OCI-LY7 (cell line): ENCODE measurements at regions not wholly inside any gene's neighbourhood (a gene's known extent, or its start where the extent isn't known, plus 50 kb on each side); places are given as distances from the start of the nearest gene placed in this dataset.

ENCODE experiments used
- BruUV-seq: library from RNA; stranded (reverse); fragments of 400-500 nt; replicated peaks from 2 replicates; lab custom pipeline; 2021; lab: Mats Ljungman, UMichigan
- CTCF ChIA-PET: fragments of 300-600 bp; sonication (Branson Sonifier 250); formaldehyde crosslinking; loops from one replicate; lab custom pipeline; 2022; ENCODE audit warnings: antibody characterized with exemption; ENCODE audit not compliant: unreplicated experiment; lab: Charles Lee
- POLR2A ChIA-PET: fragments of 300-600 bp; sonication (Branson Sonifier 250); formaldehyde crosslinking; loops from one replicate; lab custom pipeline; 2022; ENCODE audit warnings: antibody characterized with exemption; lab: Charles Lee
- DNase-seq: peaks from one replicate; pipeline ENCODE4 v3.0.0-alpha.2; 2015; ENCODE audit warnings: low spot score
- H2AFZ ChIP-seq: fragments of 200-600 bp; sonication (generic), shearing (Covaris generic); 2 replicates; pipeline ENCODE4 v1.6.1; 2014; ENCODE audit warnings: mild to moderate bottlenecking, antibody characterized with exemption, low read length, moderate library complexity
- H3K27ac ChIP-seq: fragments of 200-600 bp; sonication (generic); 2 replicates; pipeline ENCODE4 v1.5.1; 2014; ENCODE audit warnings: mixed run types, low read depth, mild to moderate bottlenecking, moderate library complexity, low read length, inconsistent platforms; ENCODE audit not compliant: poor library complexity, severe bottlenecking
- H3K36me3 ChIP-seq: fragments of 200-600 bp; sonication (generic); 2 replicates; pipeline ENCODE4 v1.6.1; 2014; ENCODE audit warnings: mild to moderate bottlenecking, antibody characterized with exemption, low read length, moderate library complexity, mixed read lengths; ENCODE audit not compliant: insufficient read depth
- H3K4me1 ChIP-seq: fragments of 200-600 bp; sonication (generic); 2 replicates; pipeline ENCODE4 v1.5.1; 2014; ENCODE audit warnings: mild to moderate bottlenecking, low read length; ENCODE audit not compliant: insufficient read depth, poor library complexity, severe bottlenecking
- H3K4me2 ChIP-seq: fragments of 200-600 bp; sonication (generic); 2 replicates; pipeline ENCODE4 v1.6.1; 2014; ENCODE audit warnings: mild to moderate bottlenecking, low read length
- H3K4me3 ChIP-seq: fragments of 200-600 bp; sonication (generic); 2 replicates; pipeline ENCODE4 v1.5.1; 2014; ENCODE audit warnings: mild to moderate bottlenecking, low read depth, low read length; ENCODE audit not compliant: poor library complexity, severe bottlenecking
- H3K79me2 ChIP-seq: fragments of 200-600 bp; sonication (generic); 2 replicates; pipeline ENCODE4 v1.6.1; 2016; ENCODE audit warnings: low read depth, mild to moderate bottlenecking, low read length, moderate library complexity, mixed read lengths; ENCODE audit not compliant: insufficient read depth
- H3K9me2 ChIP-seq: fragments of 200-600 bp; sonication (generic); 2 replicates; pipeline ENCODE4 v1.6.1; 2016; ENCODE audit warnings: mild to moderate bottlenecking, low read length, mixed read lengths; ENCODE audit not compliant: insufficient read depth
- H3K9me3 ChIP-seq: fragments of 200-600 bp; sonication (generic); 2 replicates; pipeline ENCODE4 v1.6.1; 2014; ENCODE audit warnings: mild to moderate bottlenecking, mixed run types, low read length, mixed read lengths
- H4K20me1 ChIP-seq: fragments of 200-600 bp; sonication (generic); 2 replicates; pipeline ENCODE4 v1.6.1; 2014; ENCODE audit warnings: mild to moderate bottlenecking, antibody characterized with exemption, low read length, moderate library complexity, mixed read lengths; ENCODE audit not compliant: insufficient read depth
- EZH2phosphoT487 ChIP-seq: fragments of 200-600 bp; sonication (generic); IDR thresholded peaks from 2 replicates; pipeline ENCODE4 v1.6.1; 2018; ENCODE audit warnings: low read depth, borderline replicate concordance, mild to moderate bottlenecking, mixed run types, antibody characterized with exemption, low read length, moderate library complexity, mixed read lengths
- intact Hi-C: fragments of 100-400 bp; cut with micrococcal nuclease; formaldehyde crosslinking; loops from one replicate; pipeline ENCODE4 v1.10.0; 2022; ENCODE audit not compliant: unreplicated experiment
- TF ChIP-seq, protein P1 (sequence below): fragments of 200-600 bp; sonication (generic); conservative IDR thresholded peaks from 2 replicates; pipeline ENCODE4 v1.5.1; 2014; ENCODE audit warnings: mild to moderate bottlenecking, antibody characterized with exemption, low read length, moderate library complexity, mixed read lengths

DNA sequence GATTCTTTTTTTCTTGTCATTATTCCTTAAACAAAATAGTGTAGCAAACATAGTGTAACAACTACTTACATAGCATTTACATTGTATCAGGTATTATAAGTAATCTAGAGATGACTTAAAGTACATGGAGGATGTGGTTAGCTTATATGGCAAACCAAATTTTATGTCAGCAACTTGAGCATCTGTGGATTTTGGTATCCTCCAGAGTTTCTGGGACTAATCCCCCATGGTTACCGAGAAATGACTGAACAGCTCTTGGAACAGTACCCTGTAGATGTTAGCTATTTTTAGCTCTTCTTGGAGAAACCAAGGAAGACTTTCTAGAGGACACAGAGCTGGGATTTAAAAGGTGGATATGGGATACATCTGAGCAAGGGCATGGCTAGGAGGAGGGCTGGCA lies 157.6 kb upstream of the KLF4 start:
- no peak overlapping the region for H3K4me3 ChIP-seq
- no peaks in the 10 kb centered on the region for H3K79me2 ChIP-seq
- no peak for DNase-seq
- H3K9me3 ChIP-seq: no peaks in the 10 kb centered on the region
- no peak overlapping the region for H3K4me2 ChIP-seq
- no peaks in the 10 kb centered on the region for H3K4me1 ChIP-seq
- ChIA-PET POLR2A (no interaction called here), CTCF (no interaction called here)
- no TSS peak for BruUV-seq
- H3K9me2 ChIP-seq: no peaks in the 10 kb centered on the region
- H2AFZ ChIP-seq: no peak overlapping the region
- TF ChIP-seq, protein P1, sequence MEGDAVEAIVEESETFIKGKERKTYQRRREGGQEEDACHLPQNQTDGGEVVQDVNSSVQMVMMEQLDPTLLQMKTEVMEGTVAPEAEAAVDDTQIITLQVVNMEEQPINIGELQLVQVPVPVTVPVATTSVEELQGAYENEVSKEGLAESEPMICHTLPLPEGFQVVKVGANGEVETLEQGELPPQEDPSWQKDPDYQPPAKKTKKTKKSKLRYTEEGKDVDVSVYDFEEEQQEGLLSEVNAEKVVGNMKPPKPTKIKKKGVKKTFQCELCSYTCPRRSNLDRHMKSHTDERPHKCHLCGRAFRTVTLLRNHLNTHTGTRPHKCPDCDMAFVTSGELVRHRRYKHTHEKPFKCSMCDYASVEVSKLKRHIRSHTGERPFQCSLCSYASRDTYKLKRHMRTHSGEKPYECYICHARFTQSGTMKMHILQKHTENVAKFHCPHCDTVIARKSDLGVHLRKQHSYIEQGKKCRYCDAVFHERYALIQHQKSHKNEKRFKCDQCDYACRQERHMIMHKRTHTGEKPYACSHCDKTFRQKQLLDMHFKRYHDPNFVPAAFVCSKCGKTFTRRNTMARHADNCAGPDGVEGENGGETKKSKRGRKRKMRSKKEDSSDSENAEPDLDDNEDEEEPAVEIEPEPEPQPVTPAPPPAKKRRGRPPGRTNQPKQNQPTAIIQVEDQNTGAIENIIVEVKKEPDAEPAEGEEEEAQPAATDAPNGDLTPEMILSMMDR: no peak
- no peak for TF ChIP-seq EZH2phosphoT487
- H3K36me3 ChIP-seq: no peaks in the 10 kb centered on the region
- no peak overlapping the region for H3K27ac ChIP-seq
- no peaks in the 10 kb centered on the region for H4K20me1 ChIP-seq
- intact Hi-C loops: no loop called here

DNA sequence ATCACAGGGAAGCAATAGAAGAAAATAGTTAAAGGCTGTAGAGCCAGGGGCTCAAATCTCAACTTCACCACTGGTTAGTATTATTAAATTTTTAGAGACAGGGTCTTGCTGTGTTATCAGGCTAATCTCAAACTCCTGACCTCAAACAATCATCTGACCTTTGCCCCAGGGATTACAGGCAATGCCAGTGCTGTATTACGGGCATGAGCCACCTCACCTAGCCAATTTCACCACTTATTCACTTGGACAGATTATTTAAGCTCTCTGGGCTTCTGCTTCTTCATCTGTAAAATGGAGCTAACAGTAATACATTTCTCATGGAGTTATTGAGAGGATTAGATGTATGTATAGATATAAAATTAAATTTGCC lies 155.9 kb upstream of the KLF4 start:
- Histone ChIP-seq H3K4me2 (no peak overlapping the region), H3K4me1 (no peaks in the 10 kb centered on the region), H3K36me3 (no peaks in the 10 kb centered on the region), H3K4me3 (no peak overlapping the region), H3K9me2 (no peaks in the 10 kb centered on the region), H2AFZ (no peak overlapping the region), H4K20me1 (no peaks in the 10 kb centered on the region), H3K9me3 (no peaks in the 10 kb centered on the region), H3K79me2 (no peaks in the 10 kb centered on the region), H3K27ac (no peak overlapping the region)
- intact Hi-C loops: no loop called here
- no TSS peak for BruUV-seq
- no peak for DNase-seq
- CTCF ChIA-PET: no interaction called here
- TF ChIP-seq, protein P1: no peak
- no peak for TF ChIP-seq EZH2phosphoT487
- POLR2A ChIA-PET: interaction anchor here (0.7 to 1.0 kb wide), 2 partner anchors 11 to 66 kb away, joined by 3 read pairs; no protein-coding TSS in a partner anchor

DNA sequence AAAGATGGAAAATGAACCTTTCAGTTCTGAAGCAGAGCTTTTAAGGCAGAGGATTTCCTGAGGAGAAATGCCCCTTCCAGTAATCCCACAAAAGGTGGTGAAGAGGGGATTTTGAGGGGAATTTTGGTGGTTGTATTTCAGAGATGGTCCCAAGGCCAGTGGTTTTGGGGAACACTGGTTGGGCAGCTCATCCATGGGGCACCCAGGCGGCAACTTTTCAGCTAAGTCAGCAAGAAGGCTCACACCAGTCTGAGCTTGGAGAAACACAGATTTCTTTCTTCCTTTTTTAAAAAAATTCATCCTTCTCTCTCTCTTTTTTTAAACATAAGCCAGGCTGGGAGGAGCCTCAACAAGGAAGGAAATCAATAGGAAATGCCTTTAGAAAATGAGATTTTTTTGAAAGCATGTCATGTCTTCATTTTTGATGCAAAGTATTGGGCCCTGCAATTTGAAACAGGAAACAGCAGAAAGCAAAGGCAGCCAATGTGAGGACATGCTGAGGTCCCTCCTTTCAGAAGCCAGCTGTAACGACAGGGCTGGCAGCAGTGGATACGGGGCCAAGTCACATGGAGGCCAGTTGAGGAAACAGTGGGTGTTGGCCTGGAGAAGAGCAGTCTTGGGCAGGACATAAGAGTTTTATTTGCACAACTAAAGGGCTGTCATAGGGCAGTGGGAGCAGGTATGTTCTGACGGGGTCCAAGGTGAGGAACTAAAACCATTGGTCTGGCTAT lies 155.3 kb upstream of the KLF4 start:
- BruUV-seq: no TSS peak
- CTCF ChIA-PET: no interaction called here
- H2AFZ ChIP-seq: no peak overlapping the region

More for the DNA sequence above, 155.3 kb upstream of the KLF4 start:
- no peak overlapping the region for H3K4me2 ChIP-seq
- no peaks in the 10 kb centered on the region for H3K36me3 ChIP-seq
- H3K27ac ChIP-seq: no peak overlapping the region
- DNase-seq: no peak
- no peaks in the 10 kb centered on the region for H3K4me1 ChIP-seq
- no peaks in the 10 kb centered on the region for H3K9me2 ChIP-seq
- no peaks in the 10 kb centered on the region for H3K79me2 ChIP-seq
- H4K20me1 ChIP-seq: no peaks in the 10 kb centered on the region
- H3K4me3 ChIP-seq: no peak overlapping the region
- TF ChIP-seq, protein P1: no peak
- no peak for TF ChIP-seq EZH2phosphoT487
- POLR2A ChIA-PET: interaction anchor here (1.0 kb wide), 1 partner anchor 67 kb away, joined by 3 read pairs; no protein-coding TSS in a partner anchor
- H3K9me3 ChIP-seq: no peaks in the 10 kb centered on the region
- intact Hi-C loops: no loop called here
